ENCODE measurements at regions not wholly inside any gene's neighbourhood (a gene's known extent, or its start where the extent isn't known, plus 50 kb on each side); places are given as distances from the start of the nearest gene placed in this dataset.

GRCh38 chr7:119838444-119838843 is 434.5 kb upstream of the KCND2 start:
- peaks cover 2% of the 10 kb centered on the region for H3K27me3 Mint-ChIP-seq (ENCODE audit: unreplicated experiment)
- no peak overlapping the region for H3K4me3 Mint-ChIP-seq (ENCODE audit: unreplicated experiment)
- peaks cover 2% of the 10 kb centered on the region for H3K36me3 Mint-ChIP-seq (ENCODE audit: unreplicated experiment)
- no peak for TF ChIP-seq CTCF (IDR thresholded peaks at IDR 0.05)
- no peak overlapping the region for H3K27ac Mint-ChIP-seq (ENCODE audit: unreplicated experiment)
- no peak for DNase-seq (ENCODE audit: extremely low spot score, unreplicated experiment)
- H3K4me1 Mint-ChIP-seq (ENCODE audit: unreplicated experiment), result no peaks in the 10 kb centered on the region
- peaks cover 14% of the 10 kb centered on the region for H3K9me3 Mint-ChIP-seq (ENCODE audit: unreplicated experiment)

GRCh38 chr7:119842337-119842736 is 430.6 kb upstream of the KCND2 start:
- no peak for DNase-seq (ENCODE audit: extremely low spot score, unreplicated experiment)
- Mint-ChIP-seq H3K4me1 (ENCODE audit: unreplicated experiment) (no peaks in the 10 kb centered on the region), H3K9me3 (ENCODE audit: unreplicated experiment) (peaks cover 14% of the 10 kb centered on the region), H3K4me3 (ENCODE audit: unreplicated experiment) (no peak overlapping the region), H3K36me3 (ENCODE audit: unreplicated experiment) (peaks cover 2% of the 10 kb centered on the region), H3K27ac (ENCODE audit: unreplicated experiment) (no peak overlapping the region), H3K27me3 (ENCODE audit: unreplicated experiment) (no peaks in the 10 kb centered on the region)
- no peak for TF ChIP-seq CTCF (IDR thresholded peaks at IDR 0.05)

- Mint-ChIP-seq H3K4me3 (ENCODE audit: unreplicated experiment) (no peak overlapping the region), H3K27ac (ENCODE audit: unreplicated experiment) (no peak overlapping the region), H3K9me3 (ENCODE audit: unreplicated experiment) (peaks cover 14% of the 10 kb centered on the region), H3K27me3 (ENCODE audit: unreplicated experiment) (no peaks in the 10 kb centered on the region), H3K36me3 (ENCODE audit: unreplicated experiment) (peaks cover 2% of the 10 kb centered on the region), H3K4me1 (ENCODE audit: unreplicated experiment) (no peaks in the 10 kb centered on the region)
- no peak for DNase-seq (ENCODE audit: extremely low spot score, unreplicated experiment)
- no peak for TF ChIP-seq CTCF (IDR thresholded peaks at IDR 0.05)
These were observed 430.2 kb upstream of the KCND2 start for GRCh38 chr7:119842786-119843185.

GRCh38 chr7:119861385-119861784 is 411.6 kb upstream of the KCND2 start:
- H3K27me3 Mint-ChIP-seq (ENCODE audit: unreplicated experiment), result no peaks in the 10 kb centered on the region
- H3K27ac Mint-ChIP-seq (ENCODE audit: unreplicated experiment), result no peak overlapping the region
- TF ChIP-seq CTCF (IDR thresholded peaks at IDR 0.05), result no peak
- peaks cover 10% of the 10 kb centered on the region for H3K9me3 Mint-ChIP-seq (ENCODE audit: unreplicated experiment)
- DNase-seq (ENCODE audit: extremely low spot score, unreplicated experiment), result no peak
- H3K4me1 Mint-ChIP-seq (ENCODE audit: unreplicated experiment), result no peaks in the 10 kb centered on the region
- no peak overlapping the region for H3K4me3 Mint-ChIP-seq (ENCODE audit: unreplicated experiment)
- no peaks in the 10 kb centered on the region for H3K36me3 Mint-ChIP-seq (ENCODE audit: unreplicated experiment)

- H3K27me3 Mint-ChIP-seq (ENCODE audit: unreplicated experiment), result no peaks in the 10 kb centered on the region
- no peaks in the 10 kb centered on the region for H3K9me3 Mint-ChIP-seq (ENCODE audit: unreplicated experiment)
- DNase-seq (ENCODE audit: extremely low spot score, unreplicated experiment), result no peak
- H3K4me3 Mint-ChIP-seq (ENCODE audit: unreplicated experiment), result no peak overlapping the region
- TF ChIP-seq CTCF (IDR thresholded peaks at IDR 0.05), result no peak
- H3K27ac Mint-ChIP-seq (ENCODE audit: unreplicated experiment), result no peak overlapping the region
- H3K4me1 Mint-ChIP-seq (ENCODE audit: unreplicated experiment), result no peaks in the 10 kb centered on the region
- H3K36me3 Mint-ChIP-seq (ENCODE audit: unreplicated experiment), result no peaks in the 10 kb centered on the region
These were observed 404.6 kb upstream of the KCND2 start for GRCh38 chr7:119868387-119868786.
